Iris pigment epithelial cell (primary cell): ENCODE measurements at regions not wholly inside any gene's neighbourhood (a gene's known extent, or its start where the extent isn't known, plus 50 kb on each side); places are given as distances from the start of the nearest gene placed in this dataset.
A peak's percentile ranks its signal among the peaks of the same experiment; 100 is the strongest.

Experiments
- DNase-seq: peaks from one replicate; pipeline ENCODE4 v3.0.0-alpha.2; 2011; ENCODE audit warnings: low read depth

DNA sequence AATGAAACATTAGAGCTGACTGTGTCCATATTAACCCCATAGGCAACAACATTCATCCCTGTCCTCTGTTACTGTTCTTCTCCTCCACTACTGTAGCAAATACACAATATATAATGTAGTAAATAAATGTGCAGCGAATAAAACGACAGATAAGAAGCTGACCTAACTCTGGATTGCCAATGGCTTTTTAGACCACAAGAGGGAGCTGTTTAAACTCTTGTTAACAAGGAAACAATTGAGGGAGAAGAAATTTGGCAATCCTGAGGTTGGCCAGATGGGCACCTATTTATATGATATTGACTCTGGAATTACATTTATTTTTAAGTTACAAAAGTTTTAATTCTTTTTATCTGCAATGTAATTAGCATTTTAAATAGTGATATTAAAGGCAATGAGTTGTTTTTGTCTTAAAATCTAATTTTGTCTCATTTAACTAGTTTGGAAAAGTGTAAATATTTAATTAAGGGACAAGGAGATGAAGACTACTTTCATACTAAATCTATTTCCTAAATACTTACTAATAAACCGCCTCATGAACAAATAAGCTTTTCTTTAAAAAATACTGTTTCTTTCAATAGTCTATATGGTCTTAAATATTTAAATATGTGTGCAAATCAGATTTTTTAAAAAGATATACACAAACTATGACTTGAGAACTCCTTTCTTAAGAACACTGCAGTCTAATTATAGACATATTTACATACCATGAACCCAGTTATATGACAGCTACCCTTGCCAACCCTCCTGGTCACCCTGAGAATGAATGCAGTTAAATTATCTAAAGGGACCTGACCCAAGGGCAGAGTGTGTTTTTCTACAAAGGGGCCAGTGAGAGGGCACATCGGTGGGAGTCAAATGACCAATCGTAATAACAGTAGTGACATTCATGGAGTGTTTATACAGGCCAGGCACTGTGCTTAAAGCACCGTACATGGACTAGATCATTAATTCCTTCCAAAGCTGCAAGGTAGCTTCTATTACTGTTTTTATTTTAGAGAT, 52.9 kb upstream of the HPF1 start:
- peak; percentile 82 for DNase-seq

DNA sequence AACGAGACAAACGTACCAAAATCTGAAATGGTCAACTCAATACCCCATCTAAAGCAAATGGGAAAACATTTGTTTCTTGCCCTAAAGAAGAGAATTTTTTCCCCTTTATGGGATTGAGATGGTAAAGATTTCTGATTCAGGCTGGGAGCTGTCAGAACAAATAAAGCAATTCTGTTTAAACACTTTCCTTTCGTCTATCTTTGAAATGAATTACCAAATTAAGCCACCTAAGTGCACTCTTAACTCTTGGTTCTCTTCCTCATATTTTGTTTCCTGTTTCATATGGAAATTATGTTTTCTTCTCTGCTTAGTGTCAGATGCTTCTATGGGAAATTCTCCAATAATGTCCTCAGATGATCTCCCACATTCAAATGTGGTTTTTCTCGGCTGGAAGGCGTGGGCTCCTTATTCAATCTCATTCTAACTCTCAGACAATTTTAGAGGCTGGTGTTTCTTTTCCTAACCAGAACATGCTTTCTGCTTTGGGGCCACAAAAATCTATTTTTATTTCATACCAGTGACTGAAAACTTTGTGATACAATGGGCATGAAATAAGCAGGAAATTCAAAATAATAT, 50.3 kb upstream of the HPF1 start:
- no peak for DNase-seq
